NOMO-1 treated with DMSO at 0.1 percent for 48 hours (cell line): ENCODE measurements at regions not wholly inside any gene's neighbourhood (a gene's known extent, or its start where the extent isn't known, plus 50 kb on each side); places are given as distances from the start of the nearest gene placed in this dataset.
A peak's percentile ranks its signal among the peaks of the same experiment; 100 is the strongest.
"Not testable (repeated sequence)": the region's sequence is repeated elsewhere in the genome, so short reads cannot be mapped to it uniquely, and the experiment has no call there.

Experiments
- DNase-seq: peaks from one replicate; lab custom pipeline; 2025; ENCODE audit not compliant: unreplicated experiment; lab: John Stamatoyannopoulos, UW

DNA sequence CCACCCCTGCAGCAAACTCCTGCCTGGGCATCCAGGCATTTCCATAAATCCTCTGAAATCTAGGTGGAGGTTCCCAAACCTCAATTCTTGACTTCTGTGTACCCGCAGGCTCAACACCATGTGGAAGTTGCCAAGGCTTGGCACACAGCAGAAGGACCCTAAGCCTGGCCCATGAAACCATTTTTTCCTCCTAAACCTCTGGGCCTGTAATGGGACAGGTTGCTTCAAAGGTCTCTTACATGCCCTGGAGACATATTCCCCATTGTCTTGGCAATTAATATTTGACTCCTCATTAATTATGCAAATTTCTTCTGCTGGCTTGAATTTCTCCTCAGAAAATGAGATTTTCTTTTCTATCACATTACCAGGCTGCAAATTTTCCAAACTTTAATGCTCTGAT, 339.5 kb upstream of the SORCS1 start:
- DNase-seq = not testable (repeated sequence)

DNA sequence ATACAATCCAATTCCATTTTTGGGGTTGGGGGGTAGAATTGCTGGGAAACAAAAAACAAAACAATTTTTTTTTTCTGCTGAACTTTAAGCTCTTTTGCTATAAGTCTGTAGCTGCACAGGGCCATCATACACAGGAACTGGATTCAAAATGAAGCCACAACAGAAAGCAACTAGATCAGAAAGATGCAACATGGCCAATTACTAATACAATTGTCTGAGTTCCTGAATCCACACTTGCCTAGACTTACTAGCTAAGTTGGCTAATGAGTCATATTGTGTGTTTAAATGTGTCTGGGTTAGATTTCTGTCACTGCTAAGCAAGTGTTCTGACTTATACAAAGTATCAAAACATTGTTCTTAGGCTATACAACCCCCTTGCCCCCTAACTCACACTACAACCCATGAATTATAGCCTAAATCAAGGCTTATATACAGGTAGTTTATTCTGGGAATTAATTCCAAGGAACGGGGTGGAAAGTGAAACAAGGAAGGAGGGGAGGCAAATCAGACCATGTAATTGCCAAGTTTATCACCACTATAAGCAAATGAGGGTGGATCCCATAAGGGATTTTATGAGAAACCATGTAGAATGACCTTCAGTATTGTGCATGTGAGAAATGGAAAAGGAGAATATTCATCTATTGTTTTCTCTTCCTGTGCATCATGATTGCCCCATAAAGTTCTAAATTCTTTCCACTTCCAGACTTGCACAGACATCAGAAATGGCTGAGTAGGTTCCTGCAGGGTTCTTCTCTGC, 337.9 kb upstream of the SORCS1 start:
- no peak for DNase-seq

DNA sequence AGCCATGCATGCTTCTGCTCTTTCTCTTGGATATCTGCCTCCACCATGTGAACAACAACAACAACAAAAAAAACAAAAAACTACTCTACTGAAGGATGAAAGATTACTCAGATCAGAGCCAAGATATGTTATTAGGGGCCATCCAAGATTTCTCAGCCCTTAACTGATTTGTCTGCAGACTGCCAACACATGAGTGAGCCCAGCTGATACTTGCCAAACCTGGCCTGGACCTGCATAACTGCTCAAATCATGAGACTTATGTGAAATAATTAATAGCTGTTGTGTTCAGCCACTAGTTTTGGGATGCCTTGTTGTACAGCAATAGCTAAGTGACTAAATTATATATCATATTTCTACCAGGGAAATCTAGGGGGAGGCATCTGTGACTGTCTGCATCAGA, 334.5 kb upstream of the SORCS1 start:
- no peak for DNase-seq

DNA sequence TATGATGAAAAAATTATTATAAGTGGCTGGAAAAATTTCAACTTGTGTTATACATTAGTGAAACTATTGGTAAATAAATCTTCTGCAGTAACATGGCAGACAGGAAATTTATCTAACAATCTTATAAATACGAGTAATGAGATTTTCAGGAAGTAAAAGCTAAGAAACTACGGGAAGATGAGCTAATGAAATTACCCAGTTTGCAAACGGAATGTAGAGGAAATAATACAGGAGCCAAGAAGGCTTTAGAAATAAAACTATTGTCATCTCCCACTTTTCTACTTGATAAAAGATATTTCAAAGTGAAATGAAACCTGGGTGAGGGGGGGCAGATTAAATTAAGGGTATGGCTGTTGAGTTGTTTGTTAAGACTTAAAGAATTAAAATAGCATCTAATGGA, 332.5 kb upstream of the SORCS1 start:
- no peak for DNase-seq

DNA sequence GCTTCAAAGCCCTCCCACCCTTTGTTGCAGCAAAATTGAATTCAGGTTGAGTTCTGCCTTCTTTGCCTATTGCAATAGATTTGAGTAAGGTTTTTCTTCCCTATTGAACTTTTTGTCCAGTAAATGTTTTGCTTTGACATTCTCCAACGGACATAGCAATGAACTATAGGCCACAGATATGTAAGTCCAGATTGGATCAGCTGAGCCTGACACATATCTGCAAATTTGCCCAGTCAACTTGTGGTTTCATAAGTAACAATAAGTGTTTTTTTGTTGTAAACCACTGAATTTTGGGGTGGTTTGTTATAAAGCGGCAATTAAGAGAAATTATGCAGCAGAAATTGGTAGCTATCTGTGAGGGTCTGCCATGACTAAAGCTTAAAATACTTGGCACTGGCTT, 332.1 kb upstream of the SORCS1 start:
- DNase-seq = no peak

DNA sequence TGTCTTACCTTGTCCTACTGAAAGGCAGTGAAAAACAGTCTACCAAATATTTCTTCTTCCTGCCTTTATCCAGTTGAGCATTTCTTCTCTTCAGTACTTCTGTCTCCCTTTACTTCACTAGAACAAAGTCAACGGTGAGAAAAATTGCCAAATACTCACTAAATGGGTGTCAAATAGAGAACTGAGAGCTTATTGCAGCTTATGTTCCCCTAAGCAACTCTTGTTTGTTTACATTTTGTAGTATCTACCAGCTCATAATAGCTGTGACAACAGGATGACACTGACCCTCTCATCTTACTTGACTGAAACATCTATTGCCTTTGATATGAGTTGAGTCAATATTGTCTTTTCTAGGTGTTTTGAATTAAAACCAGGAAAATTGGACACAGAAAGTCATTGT, 327.9 kb upstream of the SORCS1 start:
- peak; percentile 55 for DNase-seq

DNA sequence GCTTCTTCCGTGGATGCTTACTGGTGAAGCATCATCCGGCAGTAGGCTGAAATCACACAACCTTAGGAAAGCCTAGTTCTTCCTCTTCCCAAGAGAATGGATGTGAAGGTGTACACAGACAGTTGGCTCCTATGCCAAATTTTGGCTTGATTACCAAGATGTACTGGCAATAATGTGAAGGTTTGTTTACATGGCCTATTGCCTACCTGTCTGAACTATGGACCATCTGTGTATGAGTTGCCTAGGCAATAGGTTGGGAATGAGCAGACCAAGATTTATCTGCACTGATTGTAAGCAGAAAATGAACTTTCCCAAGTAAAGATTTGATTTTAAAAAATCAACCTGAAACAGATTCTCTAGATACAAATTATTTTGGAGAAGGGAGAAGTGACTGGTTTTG, 325.9 kb upstream of the SORCS1 start:
- DNase-seq = no peak

DNA sequence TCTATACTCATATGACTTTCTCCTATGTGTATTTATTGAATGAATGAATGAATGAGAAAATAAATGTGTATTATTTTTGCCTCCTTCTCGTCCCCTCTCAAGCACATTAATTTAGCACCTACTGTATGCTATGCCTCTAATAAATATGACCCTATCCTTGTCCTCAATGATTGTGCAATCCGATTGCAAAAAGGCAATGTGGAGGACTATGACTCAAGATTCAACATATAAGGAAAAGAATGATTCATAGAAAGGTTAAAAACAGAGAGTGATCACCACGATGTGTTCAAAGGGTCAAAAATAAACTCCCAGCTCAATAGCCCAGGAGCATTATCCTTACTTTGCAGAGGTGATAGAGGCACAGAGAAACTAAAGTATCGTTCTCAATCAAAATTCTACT, 322.8 kb upstream of the SORCS1 start:
- peak; percentile 34 for DNase-seq

DNA sequence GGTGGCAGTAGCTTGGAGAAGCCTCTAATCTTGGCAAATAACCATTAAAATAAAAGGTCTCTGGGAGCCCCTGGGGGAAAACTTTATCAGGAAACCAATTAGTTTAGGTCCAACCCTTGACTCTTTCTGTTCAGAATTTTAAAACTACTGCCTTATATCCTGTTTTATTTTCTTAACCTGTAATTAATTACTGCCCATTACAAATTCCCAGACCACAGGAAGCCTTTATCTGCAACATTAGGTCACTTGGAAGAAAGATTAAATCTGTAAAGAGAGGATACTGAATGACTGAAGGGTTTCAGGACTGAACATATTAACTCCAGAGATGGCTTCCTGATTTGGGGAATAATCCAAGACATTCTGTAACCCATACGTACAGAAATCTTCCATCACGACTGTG, 320.5 kb upstream of the SORCS1 start:
- DNase-seq = no peak

DNA sequence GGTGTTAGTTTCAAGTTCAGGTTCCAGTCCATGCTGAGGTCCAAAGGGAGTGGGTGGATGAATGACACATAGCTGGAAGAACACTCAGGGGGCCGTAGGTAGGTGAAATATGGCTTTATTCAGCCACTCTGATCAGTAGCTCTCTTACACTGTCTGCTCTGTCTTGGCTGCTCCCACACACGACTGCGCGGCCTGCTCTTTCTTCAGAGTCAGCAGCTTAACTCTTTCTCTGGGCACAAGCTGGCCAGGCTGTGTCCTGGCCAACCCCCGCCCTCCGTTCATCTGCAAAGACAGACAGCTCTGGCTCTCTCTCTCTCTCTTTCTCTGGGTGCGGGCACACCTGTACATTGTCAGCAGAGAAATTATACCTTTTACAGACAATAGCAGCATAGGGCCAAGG, 317.4 kb upstream of the SORCS1 start:
- no peak for DNase-seq

DNA sequence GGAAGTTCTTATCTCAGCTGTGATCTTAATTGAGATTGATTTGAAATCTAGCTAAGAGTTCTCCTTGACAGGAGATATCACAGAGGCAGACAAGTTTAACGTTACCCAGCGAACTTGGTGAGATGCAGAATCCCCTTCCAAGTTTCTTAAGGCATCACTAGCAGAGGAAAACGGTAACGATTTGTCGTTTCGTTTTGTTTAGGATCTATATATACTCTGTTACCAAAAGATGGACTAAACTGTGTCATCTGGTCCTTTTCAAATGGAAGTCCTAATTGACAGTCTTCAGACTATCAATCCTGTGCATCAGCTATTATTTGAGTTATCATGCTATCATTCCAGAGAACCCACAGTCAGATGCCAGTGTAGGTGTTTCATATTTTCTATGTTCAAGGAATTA, 316.7 kb upstream of the SORCS1 start:
- no peak for DNase-seq

DNA sequence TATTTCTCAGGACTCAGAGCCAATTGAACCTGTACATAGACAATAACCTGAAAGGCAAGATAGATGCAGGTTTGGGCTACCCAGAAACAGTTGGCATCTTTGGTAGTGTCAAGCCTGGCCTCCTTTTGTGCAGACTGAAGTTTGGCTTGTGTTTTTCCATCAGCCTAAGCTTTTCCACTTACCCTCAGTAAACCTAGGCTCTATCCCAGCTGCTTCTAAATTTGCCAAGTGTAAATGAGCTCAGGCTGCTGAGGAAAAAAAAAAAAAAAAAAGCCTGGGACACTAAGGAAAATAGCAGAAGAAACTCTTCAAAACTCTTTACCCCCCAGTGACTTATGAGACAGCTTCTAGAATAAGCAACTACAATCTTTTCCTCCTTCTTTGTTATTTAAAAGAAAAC, 316.3 kb upstream of the SORCS1 start:
- DNase-seq = no peak

DNA sequence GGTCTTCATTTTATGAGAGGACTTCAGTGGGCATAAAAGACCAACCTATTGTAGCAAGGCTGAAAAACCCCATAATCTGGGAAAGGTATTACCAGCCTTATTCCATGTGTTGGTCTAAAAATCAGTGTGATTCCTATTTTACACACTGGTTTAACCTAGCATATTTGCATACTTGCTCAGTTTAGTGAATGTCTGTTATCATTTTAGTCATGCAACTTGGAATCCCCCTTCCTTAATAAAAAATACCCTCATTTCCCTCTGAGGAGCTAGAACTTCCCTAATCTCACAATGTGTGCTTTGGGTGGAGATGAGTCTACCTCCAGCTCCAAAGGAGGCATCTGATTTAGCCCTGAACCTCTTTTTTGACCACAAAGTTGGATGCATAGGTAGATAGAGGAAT, 312.8 kb upstream of the SORCS1 start:
- no peak for DNase-seq

DNA sequence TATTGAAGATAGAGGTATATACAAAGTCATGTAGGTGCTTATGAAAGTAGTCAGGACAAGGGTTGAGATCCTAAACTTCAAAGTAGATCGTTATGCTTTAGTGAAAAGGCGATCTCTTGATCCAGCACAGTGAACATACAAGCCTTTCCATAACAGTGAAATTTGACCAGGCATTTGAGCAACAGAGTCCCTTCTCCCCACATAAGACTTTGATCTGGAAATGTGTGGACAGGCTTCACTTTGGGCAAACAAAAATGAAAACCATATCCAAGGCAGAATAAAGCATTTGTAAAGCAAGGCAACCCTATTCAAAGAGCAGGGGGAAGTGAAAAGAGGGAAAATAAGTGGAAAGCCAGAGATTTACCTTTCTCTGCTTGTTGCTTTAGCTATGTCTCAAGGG, 311.9 kb upstream of the SORCS1 start:
- no peak for DNase-seq

DNA sequence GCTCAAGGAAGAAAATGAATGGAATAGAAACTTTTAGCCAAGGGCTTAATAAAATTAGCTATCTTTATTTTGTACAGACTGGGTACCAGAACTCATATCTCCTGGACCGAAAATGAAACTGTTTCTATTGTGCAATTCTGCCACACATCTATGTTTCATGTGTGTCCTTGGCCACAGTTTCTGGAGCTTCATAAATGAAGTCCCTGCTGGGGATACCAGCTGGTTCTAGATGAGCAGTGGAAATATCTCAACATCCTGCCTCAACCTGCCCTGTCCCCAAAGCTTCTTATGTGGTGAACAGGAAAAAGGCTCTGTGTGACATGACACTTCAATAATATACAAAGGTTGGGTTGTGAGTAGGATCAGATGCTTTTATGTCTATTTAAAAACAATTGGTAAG, 310.1 kb upstream of the SORCS1 start:
- DNase-seq = no peak

DNA sequence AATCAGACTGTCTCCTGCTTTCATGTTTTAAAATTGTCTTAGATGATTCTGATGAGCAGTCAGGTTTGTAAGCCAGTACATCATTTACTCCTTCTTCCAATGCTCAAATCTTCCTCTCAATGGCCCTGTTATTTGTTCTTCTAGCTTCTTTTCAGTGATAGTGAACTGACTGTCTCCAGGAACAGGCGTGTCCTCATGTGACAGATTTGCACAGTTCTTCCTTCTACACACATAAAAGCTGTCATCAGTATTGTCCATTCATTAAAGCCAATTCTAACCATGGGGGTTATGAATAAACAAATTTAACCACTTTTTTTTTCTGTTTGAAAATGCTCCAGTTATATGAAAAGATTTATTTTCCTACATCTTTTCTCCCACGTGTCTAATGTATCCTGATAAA, 308.7 kb upstream of the SORCS1 start:
- no peak for DNase-seq

DNA sequence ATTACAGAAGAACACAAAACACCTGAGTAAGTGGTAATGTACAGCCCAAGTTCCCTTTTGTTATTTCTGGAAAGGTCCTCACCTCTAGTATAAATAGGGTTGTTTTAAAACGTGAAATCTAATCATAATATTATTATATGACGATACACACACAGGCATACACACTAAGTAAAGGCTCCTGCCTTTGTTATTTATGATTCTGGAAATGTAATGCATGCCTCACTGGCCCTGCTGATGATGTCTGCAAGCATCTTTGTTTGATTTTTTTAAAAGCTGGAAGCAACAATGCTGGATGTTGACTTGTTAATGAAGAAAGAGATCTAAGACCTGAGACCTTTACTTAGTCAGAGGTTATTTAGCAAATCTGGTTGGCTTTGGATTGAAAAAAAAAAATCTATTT, 307.4 kb upstream of the SORCS1 start:
- no peak for DNase-seq

DNA sequence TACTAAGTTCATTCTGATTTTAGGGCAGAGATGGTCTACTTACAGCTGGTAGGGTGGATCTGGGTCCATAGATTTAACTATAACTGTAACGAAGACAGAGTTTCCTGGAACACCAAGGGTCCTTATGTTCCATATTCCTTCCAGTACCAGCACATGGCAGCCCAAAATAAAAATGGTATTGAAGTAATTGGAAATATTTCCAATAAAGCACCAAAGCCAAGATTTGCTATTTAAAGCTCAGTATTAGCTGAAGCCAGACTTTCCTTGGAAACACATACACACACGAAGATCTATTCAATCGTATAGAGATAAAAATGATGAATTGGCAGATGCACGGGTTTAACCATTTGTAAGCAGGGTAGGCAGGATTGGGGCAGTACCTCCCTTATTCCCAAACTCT, 289.1 kb upstream of the SORCS1 start:
- no peak for DNase-seq

DNA sequence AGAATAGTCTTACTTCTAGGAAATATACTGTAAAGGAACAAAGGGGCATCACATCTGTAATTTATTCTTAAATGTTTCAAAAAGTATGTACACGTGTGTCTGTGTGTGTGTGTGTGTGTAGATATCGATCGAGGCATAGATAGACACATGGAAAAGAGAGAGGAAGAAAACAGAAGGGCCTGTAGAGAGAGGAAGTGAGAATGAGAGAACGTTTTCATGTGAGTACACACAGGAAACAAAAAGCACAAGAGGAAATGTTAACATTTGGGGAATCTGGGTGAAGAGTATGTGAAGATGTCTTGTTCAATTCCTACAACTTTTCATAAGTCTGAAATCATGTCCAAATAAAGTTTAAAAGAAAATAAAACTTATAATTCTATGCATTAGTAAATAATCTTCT, 286.5 kb upstream of the SORCS1 start:
- peak; percentile 76 for DNase-seq

DNA sequence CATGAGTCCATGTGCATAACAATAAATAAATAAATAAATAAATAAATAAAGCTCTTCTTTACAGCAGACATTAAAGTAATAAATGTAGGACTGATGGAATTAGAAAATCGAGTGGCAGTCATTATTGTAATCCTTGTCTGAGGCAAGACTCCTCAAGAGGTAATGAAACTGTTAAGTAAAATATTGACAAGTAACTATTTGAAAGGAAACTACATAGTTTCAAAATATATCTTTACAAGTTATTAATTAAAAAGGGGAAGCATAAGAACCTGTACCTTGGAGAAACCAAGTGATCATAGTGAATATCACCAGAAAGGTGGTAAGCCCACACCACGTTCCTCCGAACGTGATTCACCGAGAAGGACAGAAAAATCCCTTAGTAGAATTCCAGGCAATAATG, 285.6 kb upstream of the SORCS1 start:
- DNase-seq = no peak

DNA sequence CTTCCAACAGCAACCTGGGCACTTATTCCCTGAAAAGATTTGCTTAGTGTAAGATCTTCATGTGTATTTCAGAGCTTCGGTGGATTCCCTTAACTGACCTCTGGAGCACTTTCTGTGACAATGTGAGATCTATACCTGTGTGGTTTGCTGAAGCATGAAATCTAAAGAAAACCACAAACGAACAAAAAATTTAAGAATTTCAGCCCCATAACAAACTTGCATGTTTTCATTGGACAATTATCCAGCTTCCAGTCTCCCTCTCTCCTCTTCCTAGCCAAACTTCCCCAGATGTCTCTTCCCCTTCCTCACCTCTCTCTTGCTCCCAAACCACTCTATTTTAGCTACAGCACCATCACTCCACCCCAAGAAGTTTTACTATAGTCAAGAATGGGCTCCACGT, 279.9 kb upstream of the SORCS1 start:
- DNase-seq = no peak

DNA sequence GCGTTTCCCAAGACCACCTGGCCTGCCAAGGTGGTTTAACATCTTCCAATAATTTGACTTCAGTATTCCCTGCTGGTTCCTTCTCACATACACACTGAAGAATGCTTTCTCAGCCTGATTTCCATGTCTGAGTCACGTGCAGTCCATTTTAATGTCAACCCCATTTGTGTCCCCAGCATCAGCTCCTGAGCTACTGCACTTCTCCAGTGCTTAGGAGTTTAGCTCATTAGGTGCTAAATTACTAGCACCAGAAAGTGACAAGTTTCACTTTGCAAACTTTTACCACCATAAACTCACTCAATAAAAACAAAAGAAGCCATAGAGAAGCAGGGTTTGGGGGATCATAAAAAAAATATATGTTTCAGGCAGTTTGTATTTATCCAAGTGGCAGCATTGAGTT, 279.3 kb upstream of the SORCS1 start:
- no peak for DNase-seq

DNA sequence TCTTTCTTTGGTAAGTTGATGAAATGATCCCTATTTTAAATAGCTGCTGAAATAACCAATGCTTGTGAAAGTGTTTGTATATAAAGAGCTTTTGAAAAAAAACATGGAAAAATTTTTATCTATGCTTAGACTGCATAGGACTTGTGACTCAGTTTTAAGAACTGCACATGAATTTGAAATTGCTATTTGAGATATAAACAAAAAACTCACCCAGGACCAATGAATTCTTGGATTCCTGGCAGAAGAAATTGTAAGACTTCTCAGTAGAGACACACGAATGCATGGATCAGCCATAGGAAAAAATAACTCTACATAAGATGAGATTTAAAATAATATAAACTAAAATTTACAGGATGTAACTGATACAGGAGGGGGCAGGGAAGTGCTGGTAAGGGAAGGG, 278.8 kb upstream of the SORCS1 start:
- no peak for DNase-seq
